ENCODE measurements at regions not wholly inside any gene's neighbourhood (a gene's known extent, or its start where the extent isn't known, plus 50 kb on each side); places are given as distances from the start of the nearest gene placed in this dataset.

GRCh38 chr1:57982852-57983251 is 559.0 kb upstream of the DAB1 start:
- DNase-seq, result no peak

- DNase-seq, result no peak
Observed at GRCh38 chr1:57976216-57976615, 552.4 kb upstream of the DAB1 start.

- no peak for DNase-seq
Observed at GRCh38 chr1:57968321-57968720, 544.5 kb upstream of the DAB1 start.

- no peak for DNase-seq
Observed at GRCh38 chr1:57966751-57967406, 543.0 kb upstream of the DAB1 start.

- DNase-seq, result no peak
Observed at GRCh38 chr1:57966340-57966739, 542.5 kb upstream of the DAB1 start.

DNA sequence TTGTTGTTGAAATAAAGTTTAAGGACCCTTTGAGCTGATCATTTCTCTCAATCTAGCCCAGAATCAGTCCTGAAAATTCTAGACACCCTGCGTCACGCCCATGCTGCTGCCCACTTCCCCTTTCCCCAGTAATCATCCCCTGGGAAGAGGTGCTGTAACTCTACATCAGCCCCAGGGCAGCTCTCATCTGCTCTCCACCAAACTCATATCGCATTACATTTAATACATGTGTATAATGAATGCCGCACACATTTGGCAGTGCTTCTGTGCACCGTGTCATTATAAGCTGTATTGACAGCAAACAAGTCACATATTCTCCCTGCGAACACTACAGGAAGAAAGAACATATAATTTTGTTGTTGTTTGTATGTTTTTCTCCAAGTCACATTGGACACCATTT is 539.7 kb upstream of the DAB1 start:
- no peak for DNase-seq

GRCh38 chr1:57959531-57960241 is 535.8 kb upstream of the DAB1 start:
- DNase-seq, result no peak

DNA sequence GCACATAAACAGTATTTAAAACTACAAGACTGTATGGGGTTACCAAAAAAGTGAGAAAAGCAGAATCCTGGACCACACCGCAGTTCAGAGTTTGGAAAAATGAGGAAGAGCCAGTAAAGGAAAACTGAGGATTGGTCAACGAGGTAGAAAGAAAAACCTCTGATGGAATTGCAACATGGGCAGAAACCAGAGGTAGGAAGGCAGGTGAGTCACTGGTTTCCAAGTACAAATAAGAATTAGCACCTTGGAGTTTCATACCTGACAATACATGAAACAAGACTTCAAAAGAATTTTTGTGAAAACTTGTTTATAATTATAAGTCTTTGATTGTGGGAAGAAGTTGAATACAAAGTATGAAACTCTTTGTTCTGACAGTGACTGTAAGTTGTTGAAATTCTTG is 533.7 kb upstream of the DAB1 start:
- DNase-seq, result no peak

DNA sequence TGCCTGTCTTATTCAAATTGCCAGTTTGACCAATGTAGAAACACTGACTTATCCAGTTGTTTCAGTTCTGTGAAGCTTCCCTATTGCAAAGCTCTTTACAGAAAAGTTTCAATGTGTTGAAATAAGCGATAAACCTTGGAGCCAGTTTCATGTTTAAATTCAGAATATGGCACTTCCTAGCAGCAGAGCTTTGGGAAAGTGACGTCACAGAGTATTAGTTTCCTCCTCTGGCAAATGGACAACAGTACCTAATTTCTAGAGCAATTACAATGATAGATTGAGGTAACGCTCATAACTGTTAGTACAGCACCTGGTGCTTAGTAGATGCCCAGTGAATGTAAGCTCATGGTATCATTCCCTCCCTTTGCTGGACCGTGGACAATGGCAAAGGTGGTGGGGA is 527.5 kb upstream of the DAB1 start:
- DNase-seq, result no peak

DNA sequence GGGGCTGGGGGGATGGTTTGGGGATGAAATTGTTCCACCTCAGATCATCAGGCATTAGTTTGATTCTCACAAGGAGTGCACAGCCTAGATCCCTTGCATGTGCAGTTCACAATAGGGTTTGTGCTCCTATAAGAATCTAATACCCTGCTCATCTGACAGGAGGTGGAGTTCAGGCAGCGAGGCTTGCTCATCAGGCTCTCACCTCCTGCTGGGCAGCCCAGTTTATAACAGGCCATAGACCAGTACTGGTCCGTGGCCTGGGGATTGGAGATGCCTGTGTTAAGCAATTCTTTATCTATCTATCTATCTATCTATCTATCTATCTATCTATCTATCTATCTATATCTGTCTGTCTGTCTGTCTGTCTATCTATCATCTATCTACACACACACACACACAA is 525.3 kb upstream of the DAB1 start:
- DNase-seq, result no peak

DNA sequence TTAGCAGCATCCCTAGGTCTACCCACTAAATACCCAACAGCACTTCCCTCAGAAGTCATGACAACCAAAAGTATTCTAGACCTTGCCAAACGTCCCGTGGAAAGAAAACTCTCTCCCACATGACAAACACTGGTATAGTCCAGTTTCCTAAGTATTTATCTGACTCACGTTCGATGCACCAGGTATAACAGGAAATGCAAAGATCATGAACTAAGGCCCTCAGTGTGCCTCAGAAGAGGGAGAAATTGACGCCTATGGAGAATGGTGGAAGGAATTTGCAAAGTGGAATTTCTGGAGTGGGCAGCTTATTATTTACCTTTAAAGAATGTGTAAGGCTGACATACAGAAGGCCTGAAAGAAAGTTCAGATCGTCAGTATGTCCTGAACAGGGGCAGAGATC is 523.6 kb upstream of the DAB1 start:
- no peak for DNase-seq

- DNase-seq, result no peak
Observed at GRCh38 chr1:57945045-57945444, 521.2 kb upstream of the DAB1 start.

GRCh38 chr1:57943365-57943764 is 519.5 kb upstream of the DAB1 start:
- DNase-seq, result no peak

GRCh38 chr1:57934745-57935144 is 510.9 kb upstream of the DAB1 start:
- DNase-seq, result no peak

GRCh38 chr1:57927003-57927402 is 503.1 kb upstream of the DAB1 start:
- DNase-seq, result no peak

DNA sequence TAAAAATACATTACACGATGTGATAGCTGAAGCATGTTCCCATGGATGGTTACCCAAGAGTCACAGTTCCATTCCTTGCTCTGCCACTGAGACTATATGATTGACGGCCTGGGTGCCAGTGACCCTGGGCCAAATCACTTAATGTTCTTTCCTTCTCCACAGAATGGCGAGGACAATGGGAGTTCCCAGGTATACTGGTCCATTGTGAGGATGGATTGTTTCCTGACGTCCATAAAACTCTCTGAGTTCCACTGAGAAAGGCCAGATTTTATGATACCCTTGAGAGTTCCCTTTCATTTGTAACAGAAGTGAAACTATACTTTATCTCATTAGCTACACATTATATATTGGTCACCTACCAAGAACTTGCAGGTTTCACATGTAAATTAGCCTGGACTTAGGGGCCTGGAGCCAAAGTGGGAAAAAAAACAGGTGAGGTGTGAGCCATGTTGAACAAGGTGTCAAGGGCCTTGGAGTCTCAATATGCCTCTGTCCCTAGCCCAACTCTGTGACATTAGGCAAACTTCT is 502.2 kb upstream of the DAB1 start:
- DNase-seq, result no peak

DNA sequence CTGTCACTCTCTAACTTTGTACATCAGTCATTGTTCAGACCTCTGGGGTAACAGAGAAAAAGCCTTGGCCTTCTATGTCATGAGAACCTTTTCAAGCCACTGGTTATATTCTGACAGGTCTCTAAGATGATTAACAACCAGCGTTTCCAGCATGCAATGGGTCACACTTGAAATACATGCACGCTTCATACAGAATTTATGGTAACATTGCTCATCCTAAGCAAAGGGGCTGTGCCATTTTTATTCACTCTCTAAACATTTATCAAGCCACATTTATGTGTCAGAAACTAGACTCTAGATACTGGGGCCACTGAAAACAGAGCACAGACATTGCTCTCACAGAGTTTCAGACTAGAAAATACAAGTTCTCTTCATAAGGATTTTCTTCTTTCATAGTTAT is 501.4 kb upstream of the DAB1 start:
- DNase-seq, result no peak

DNA sequence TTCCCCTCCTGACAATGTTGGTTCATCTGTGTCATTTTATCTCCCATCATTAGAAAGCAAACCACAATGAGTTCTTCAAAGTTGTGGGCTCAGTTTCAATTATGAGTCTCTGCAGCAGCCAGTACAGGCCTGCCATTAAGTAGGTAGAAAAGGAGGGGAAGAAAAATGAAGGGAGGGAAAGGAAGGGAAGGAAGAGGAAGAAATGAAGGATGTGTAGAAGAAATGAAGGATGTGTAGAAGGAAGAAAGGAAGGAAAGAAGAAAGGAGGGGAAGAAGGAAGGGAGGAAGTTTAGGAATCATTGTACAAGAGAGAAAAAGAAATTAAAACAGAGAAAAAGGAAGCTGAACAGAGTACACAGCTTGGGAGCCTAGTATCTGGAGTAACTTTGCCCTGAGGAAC is 498.3 kb upstream of the DAB1 start:
- no peak for DNase-seq

GRCh38 chr1:57916041-57916440 is 492.2 kb upstream of the DAB1 start:
- no peak for DNase-seq

DNA sequence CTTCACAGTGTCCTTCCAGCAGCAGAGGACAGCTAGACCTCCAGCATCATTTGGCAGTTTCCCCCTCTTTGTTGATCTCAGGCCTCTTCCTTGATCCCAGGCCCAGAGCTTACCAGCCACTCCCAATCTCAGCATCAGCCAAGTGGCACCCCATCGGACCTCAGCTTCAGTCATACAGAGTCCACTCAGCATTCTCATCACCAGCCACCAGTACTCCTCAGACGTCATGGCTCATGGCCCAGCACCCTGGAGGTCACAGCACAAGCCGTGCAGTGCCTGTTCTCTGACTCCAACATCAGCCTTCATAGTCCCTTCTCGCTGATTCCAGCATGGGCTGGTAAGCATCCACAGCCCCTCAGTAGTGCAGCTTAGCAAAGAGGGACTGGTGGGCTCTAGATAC is 487.6 kb upstream of the DAB1 start:
- DNase-seq, result no peak

- no peak for DNase-seq
Observed at GRCh38 chr1:57910782-57911181, 486.9 kb upstream of the DAB1 start.

GRCh38 chr1:57910305-57910704 is 486.4 kb upstream of the DAB1 start:
- no peak for DNase-seq

DNA sequence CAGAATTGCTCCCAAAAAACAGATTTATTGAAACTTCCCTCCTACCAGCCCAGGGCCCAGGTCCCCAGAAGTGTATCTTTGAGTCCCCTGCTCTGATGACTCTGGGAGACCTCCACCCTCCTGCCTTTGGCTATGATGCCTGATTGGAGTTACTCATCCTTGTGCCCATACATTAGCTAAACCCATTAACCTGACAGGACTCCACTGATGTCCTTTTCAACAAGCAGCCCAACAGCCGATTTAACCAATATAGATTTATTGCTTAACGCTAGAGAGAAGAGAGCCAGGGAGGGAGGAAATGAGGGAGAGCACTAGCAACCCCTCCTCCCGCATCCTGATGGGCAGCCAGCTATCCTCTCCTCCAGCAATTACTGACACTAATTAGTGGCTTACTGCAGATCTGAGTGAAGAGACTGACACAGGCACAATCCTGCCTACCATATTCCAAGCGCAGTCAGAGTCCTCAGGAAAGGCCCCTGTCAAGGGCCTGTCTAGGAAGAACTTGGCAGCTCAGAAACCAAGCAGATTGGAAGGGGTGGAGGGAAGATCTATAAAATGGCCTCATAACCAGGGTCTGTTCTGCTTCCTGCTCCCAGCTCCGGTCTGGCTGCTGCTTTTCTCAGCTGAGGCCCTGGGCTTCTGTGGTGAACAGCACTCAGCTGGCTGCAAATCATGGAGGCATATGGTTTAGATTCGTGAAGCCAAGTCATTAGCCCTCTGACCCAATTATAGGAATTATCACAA is 484.5 kb upstream of the DAB1 start:
- DNase-seq, result no peak

Measured in suppressor macrophage treated with lipopolysaccharide for 1 hour (primary cell).